Neural cell (in vitro differentiated cells): ENCODE measurements at regions not wholly inside any gene's neighbourhood (a gene's known extent, or its start where the extent isn't known, plus 50 kb on each side); places are given as distances from the start of the nearest gene placed in this dataset.

Experiments
- H2AFZ ChIP-seq: fragments of 200-600, 300-800 bp; sonication (generic), shearing (Covaris generic); 2 replicates; pipeline ENCODE4 v1.6.0; 2014; ENCODE audit warnings: low read depth, mild to moderate bottlenecking, antibody characterized with exemption, low read length, moderate library complexity
- H3F3A ChIP-seq: fragments of 200-600 bp; shearing (Covaris generic); 2 replicates; pipeline ENCODE4 v1.6.1; 2016; ENCODE audit warnings: mild to moderate bottlenecking, moderate library complexity, mixed read lengths, antibody characterized with exemption, low read length; ENCODE audit not compliant: insufficient read depth, poor library complexity, severe bottlenecking
- H3K27ac ChIP-seq: fragments of 200-600, 300-800 bp; sonication (generic), shearing (Covaris generic); 2 replicates; pipeline ENCODE4 v1.5.1; 2014; ENCODE audit warnings: mild to moderate bottlenecking, low read length, moderate library complexity
- H3K27me3 ChIP-seq: fragments of 300-800, 200-600 bp; sonication (generic), shearing (Covaris generic); 2 replicates; pipeline ENCODE4 v1.6.0; 2014; ENCODE audit warnings: mild to moderate bottlenecking, low read depth, low read length, moderate library complexity; ENCODE audit not compliant: insufficient read depth
- H3K36me3 ChIP-seq: fragments of 300-800, 200-600 bp; sonication (generic), shearing (Covaris generic); 2 replicates; pipeline ENCODE4 v1.5.1; 2014; ENCODE audit warnings: mild to moderate bottlenecking, antibody characterized with exemption, low read length, moderate library complexity; ENCODE audit not compliant: insufficient read depth
- H3K4me2 ChIP-seq: fragments of 300-800, 200-600 bp; sonication (generic), shearing (Covaris generic); 2 replicates; pipeline ENCODE4 v1.6.0; 2014; ENCODE audit warnings: mild to moderate bottlenecking, low read length
- H3K4me3 ChIP-seq: fragments of 300-800, 200-600 bp; sonication (generic), shearing (Covaris generic); 2 replicates; pipeline ENCODE4 v1.5.1; 2014; ENCODE audit warnings: mild to moderate bottlenecking, low read length, moderate library complexity
- H3K79me2 ChIP-seq: fragments of 200-600 bp; shearing (Covaris generic); replicated peaks from 2 replicates; pipeline ENCODE4 v1.6.0; 2014; ENCODE audit warnings: mild to moderate bottlenecking, low read length, moderate library complexity; ENCODE audit not compliant: insufficient read depth
- H3K9ac ChIP-seq: fragments of 300-800, 200-600 bp; sonication (generic), shearing (Covaris generic); 2 replicates; pipeline ENCODE4 v1.6.1; 2016; ENCODE audit warnings: mild to moderate bottlenecking, low read length, mixed read lengths
- H3K9me2 ChIP-seq: fragments of 200-600 bp; shearing (Covaris generic); 2 replicates; pipeline ENCODE4 v1.6.1; 2016; ENCODE audit warnings: mild to moderate bottlenecking, low read length, mixed read lengths; ENCODE audit not compliant: insufficient read depth
- H3K9me3 ChIP-seq: fragments of 200-600, 300-800 bp; sonication (generic), shearing (Covaris generic); 2 replicates; pipeline ENCODE4 v1.6.1; 2016; ENCODE audit warnings: mild to moderate bottlenecking, mixed run types, low read length, moderate library complexity, mixed read lengths
- H4K20me1 ChIP-seq: fragments of 200-600 bp; shearing (Covaris generic); 2 replicates; pipeline ENCODE4 v1.6.1; 2016; ENCODE audit warnings: mild to moderate bottlenecking, mixed run types; ENCODE audit not compliant: insufficient read depth
- CTCF ChIP-seq: fragments of 450-650 bp; IDR thresholded peaks from 2 replicates; pipeline ENCODE4 v1.5.1; 2014; ENCODE audit warnings: antibody characterized with exemption, mild to moderate bottlenecking, moderate library complexity; ENCODE audit not compliant: poor library complexity, severe bottlenecking
- EP300 ChIP-seq: fragments of 450-650 bp; conservative IDR thresholded peaks from 2 replicates; pipeline ENCODE4 v1.6.1; 2014; ENCODE audit warnings: antibody characterized with exemption, mild to moderate bottlenecking, moderate library complexity; ENCODE audit not compliant: poor library complexity, severe bottlenecking
- EZH2 ChIP-seq: fragments of 200-600, 300-800 bp; shearing (Covaris generic), sonication (generic); IDR thresholded peaks from 2 replicates; pipeline ENCODE4 v1.6.1; 2014; ENCODE audit warnings: antibody characterized with exemption, low read length, borderline replicate concordance, mild to moderate bottlenecking; ENCODE audit not compliant: insufficient read depth, poor library complexity, severe bottlenecking
- MXI1 ChIP-seq: fragments of 450-650 bp; conservative IDR thresholded peaks from 2 replicates; pipeline ENCODE4 v1.6.1; 2014; ENCODE audit warnings: antibody characterized with exemption, mild to moderate bottlenecking; ENCODE audit not compliant: poor library complexity, severe bottlenecking
- POLR2AphosphoS5 ChIP-seq: IDR thresholded peaks from 2 replicates; pipeline ENCODE4 v1.6.1; 2012
- RAD21 ChIP-seq: fragments of 450-650 bp; conservative IDR thresholded peaks from 2 replicates; pipeline ENCODE4 v1.6.1; 2014; ENCODE audit warnings: antibody characterized with exemption, mild to moderate bottlenecking, moderate library complexity
- REST ChIP-seq: IDR thresholded peaks from 2 replicates; pipeline ENCODE4 v1.6.1; 2012; ENCODE audit warnings: borderline replicate concordance
- SMC3 ChIP-seq: fragments of 450-650 bp; conservative IDR thresholded peaks from 2 replicates; pipeline ENCODE4 v1.6.1; 2014; ENCODE audit warnings: antibody characterized with exemption, mild to moderate bottlenecking, moderate library complexity; ENCODE audit not compliant: poor library complexity
- TAF1 ChIP-seq: IDR thresholded peaks from 2 replicates; pipeline ENCODE4 v1.6.1; 2012; ENCODE audit warnings: low read depth

GRCh38 chr13:40472427-40473220 lies 193.8 kb downstream of the FOXO1 start:
- H3K27ac ChIP-seq, result no peak overlapping the region
- H4K20me1 ChIP-seq, result no peaks in the 10 kb centered on the region
- no peaks in the 10 kb centered on the region for H3K27me3 ChIP-seq
- H3K9me2 ChIP-seq, result no peaks in the 10 kb centered on the region
- no peaks in the 10 kb centered on the region for H3K9me3 ChIP-seq
- H3K79me2 ChIP-seq, result no peaks in the 10 kb centered on the region
- no peak overlapping the region for H3K4me3 ChIP-seq
- no peaks in the 10 kb centered on the region for H3F3A ChIP-seq
- H3K9ac ChIP-seq, result no peak overlapping the region
- no peak overlapping the region for H2AFZ ChIP-seq
- TF ChIP-seq EZH2 (no peak), MXI1 (no peak), SMC3 (no peak), EP300 (no peak), RAD21 (no peak), REST (no peak)
- H3K36me3 ChIP-seq, result no peaks in the 10 kb centered on the region
- no peak overlapping the region for H3K4me2 ChIP-seq

- Histone ChIP-seq H3K27ac (no peak overlapping the region), H3K9me3 (no peaks in the 10 kb centered on the region), H3K27me3 (no peaks in the 10 kb centered on the region), H3F3A (no peaks in the 10 kb centered on the region), H2AFZ (no peak overlapping the region), H3K9me2 (no peaks in the 10 kb centered on the region), H3K9ac (no peak overlapping the region), H3K79me2 (no peaks in the 10 kb centered on the region), H3K36me3 (no peaks in the 10 kb centered on the region), H3K4me2 (no peak overlapping the region), H4K20me1 (no peaks in the 10 kb centered on the region), H3K4me3 (no peak overlapping the region)
- no peak for TF ChIP-seq MXI1
Observed at GRCh38 chr13:40475617-40476016, 190.8 kb downstream of the FOXO1 start.

- Histone ChIP-seq H2AFZ (no peak overlapping the region), H3K4me2 (no peak overlapping the region)
- no peak for TF ChIP-seq SMC3
- TF ChIP-seq EZH2, result no peak
- no peak for TF ChIP-seq TAF1
- TF ChIP-seq REST, result no peak
- no peak for TF ChIP-seq CTCF
- TF ChIP-seq POLR2AphosphoS5, result no peak
- no peak for TF ChIP-seq EP300
- no peak for TF ChIP-seq RAD21
- TF ChIP-seq MXI1, result no peak
Observed at GRCh38 chr13:40476175-40476958, 190.1 kb downstream of the FOXO1 start.

More at GRCh38 chr13:40476175-40476958, 190.1 kb downstream of the FOXO1 start:
- no peak overlapping the region for H3K4me3 ChIP-seq
- no peaks in the 10 kb centered on the region for H3K36me3 ChIP-seq
- H3F3A ChIP-seq, result no peaks in the 10 kb centered on the region
- H3K27me3 ChIP-seq, result no peaks in the 10 kb centered on the region
- no peaks in the 10 kb centered on the region for H3K9me3 ChIP-seq
- H3K27ac ChIP-seq, result no peak overlapping the region
- no peaks in the 10 kb centered on the region for H4K20me1 ChIP-seq
- H3K9me2 ChIP-seq, result no peaks in the 10 kb centered on the region
- no peak overlapping the region for H3K9ac ChIP-seq
- no peaks in the 10 kb centered on the region for H3K79me2 ChIP-seq
